HG03108 (cell line): ENCODE measurements at regions not wholly inside any gene's neighbourhood (a gene's known extent, or its start where the extent isn't known, plus 50 kb on each side); places are given as distances from the start of the nearest gene placed in this dataset.
"Not testable (repeated sequence)": the region's sequence is repeated elsewhere in the genome, so short reads cannot be mapped to it uniquely, and the experiment has no call there.

ENCODE experiments used
- ATAC-seq: cut with Tn5 transposase; IDR thresholded peaks from one replicate; pipeline ENCODE4 v1.9.1; 2021; ENCODE audit warnings: moderate library complexity; ENCODE audit not compliant: unreplicated experiment

GRCh38 chr4:141290771-141291170 lies 70.1 kb downstream of the ZNF330 start:
- ATAC-seq: no peak

GRCh38 chr4:141294306-141294705 lies 73.6 kb downstream of the ZNF330 start:
- no peak for ATAC-seq

- ATAC-seq: no peak
Observed at GRCh38 chr4:141301216-141301615, 80.5 kb downstream of the ZNF330 start.

GRCh38 chr4:141302924-141303323 lies 82.2 kb downstream of the ZNF330 start:
- no peak for ATAC-seq

GRCh38 chr4:141304346-141304745 lies 83.7 kb downstream of the ZNF330 start:
- ATAC-seq: no peak

GRCh38 chr4:141306331-141306730 lies 85.6 kb downstream of the ZNF330 start:
- ATAC-seq: no peak

- ATAC-seq: peak; percentile 99
Observed at GRCh38 chr4:141307241-141307689, 86.6 kb downstream of the ZNF330 start.

- ATAC-seq: no peak
Observed at GRCh38 chr4:141309874-141310273, 89.2 kb downstream of the ZNF330 start.

- ATAC-seq: no peak
Observed at GRCh38 chr4:141311246-141312204, 90.8 kb downstream of the ZNF330 start.

GRCh38 chr4:141314627-141315026 lies 93.9 kb downstream of the ZNF330 start:
- ATAC-seq: no peak

GRCh38 chr4:141328560-141329173 lies 108.0 kb downstream of the ZNF330 start:
- ATAC-seq: no peak

GRCh38 chr4:141329174-141329569 lies 108.5 kb downstream of the ZNF330 start:
- ATAC-seq: no peak

- no peak for ATAC-seq
Observed at GRCh38 chr4:141330616-141331015, 109.9 kb downstream of the ZNF330 start.

- no peak for ATAC-seq
Observed at GRCh38 chr4:141331534-141332358, 111.1 kb downstream of the ZNF330 start.

GRCh38 chr4:141332359-141333181 lies 111.9 kb downstream of the ZNF330 start:
- ATAC-seq: not testable (repeated sequence)

- not testable (repeated sequence) for ATAC-seq
Observed at GRCh38 chr4:141333456-141334230, 112.9 kb downstream of the ZNF330 start.

- no peak for ATAC-seq
Observed at GRCh38 chr4:141335166-141335565, 114.5 kb downstream of the ZNF330 start.

GRCh38 chr4:141338238-141338637 lies 117.5 kb downstream of the ZNF330 start:
- ATAC-seq: no peak

GRCh38 chr4:141339391-141339790 lies 118.7 kb downstream of the ZNF330 start:
- ATAC-seq: no peak

GRCh38 chr4:141339966-141340365 lies 119.3 kb downstream of the ZNF330 start:
- ATAC-seq: no peak
